ENCODE measurements at regions not wholly inside any gene's neighbourhood (a gene's known extent, or its start where the extent isn't known, plus 50 kb on each side); places are given as distances from the start of the nearest gene placed in this dataset.

DNA sequence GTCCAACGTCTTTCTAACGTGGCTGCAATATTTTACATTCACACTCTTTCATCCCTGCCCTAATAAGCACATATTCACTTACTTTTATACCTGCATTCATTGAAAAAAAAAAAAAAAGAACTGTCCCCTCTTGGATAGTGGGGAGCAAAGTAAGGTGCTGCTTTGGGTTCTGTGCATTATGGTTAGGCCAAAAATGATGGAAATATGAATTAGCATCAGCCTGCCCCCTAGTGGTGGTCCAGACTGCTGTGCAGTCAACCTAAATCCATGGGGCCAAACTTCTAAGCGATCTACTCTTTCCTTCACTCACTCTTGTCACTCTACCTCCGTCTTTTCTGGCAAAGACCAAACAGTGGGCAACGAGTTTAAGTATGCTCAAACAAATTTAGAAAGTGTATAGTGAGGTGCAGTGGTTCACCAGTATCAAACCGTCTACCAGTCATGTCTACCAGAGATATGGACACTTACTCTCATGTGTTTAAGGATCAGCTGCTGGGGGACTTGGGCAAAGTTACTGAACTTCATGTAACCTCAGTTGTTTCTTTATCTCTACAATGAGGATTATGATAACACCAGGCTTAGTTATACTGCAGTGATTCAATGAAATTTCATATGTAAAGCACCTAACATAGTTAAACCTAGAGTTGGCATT is 61.5 kb upstream of the GRM7 start:
- Mint-ChIP-seq H3K4me3 (no peak overlapping the region), H3K36me3 (ENCODE audit: low read depth) (no peaks in the 10 kb centered on the region), H3K27me3 (ENCODE audit: low read depth) (no peaks in the 10 kb centered on the region), H3K4me1 (peaks cover 13% of the 10 kb centered on the region), H3K9me3 (no peaks in the 10 kb centered on the region), H3K27ac (no peak overlapping the region)
- TF ChIP-seq CTCF (IDR thresholded peaks at IDR 0.05; ENCODE audit: unreplicated experiment in 3 of 3), result peak; percentile 50 to 75 (median 67)

- no peaks in the 10 kb centered on the region for H3K27me3 Mint-ChIP-seq (ENCODE audit: low read depth)
- peak overlapping the region in 1 of 3 experiments; percentile 15 for H3K4me3 Mint-ChIP-seq
- peaks cover 23% of the 10 kb centered on the region for H3K4me1 Mint-ChIP-seq
- H3K36me3 Mint-ChIP-seq (ENCODE audit: low read depth), result no peaks in the 10 kb centered on the region
- TF ChIP-seq CTCF (IDR thresholded peaks at IDR 0.05; ENCODE audit: unreplicated experiment in 3 of 3), result no peak
- H3K27ac Mint-ChIP-seq, result peak overlapping the region; percentile 62 to 83 (median 73)
- H3K9me3 Mint-ChIP-seq, result no peaks in the 10 kb centered on the region
Observed at GRCh38 chr3:6803619-6804018, 57.3 kb upstream of the GRM7 start.

- H3K36me3 Mint-ChIP-seq (ENCODE audit: low read depth), result no peaks in the 10 kb centered on the region
- peaks cover 22% of the 10 kb centered on the region for H3K4me1 Mint-ChIP-seq
- H3K27ac Mint-ChIP-seq, result no peak overlapping the region
- TF ChIP-seq CTCF (IDR thresholded peaks at IDR 0.05; ENCODE audit: unreplicated experiment in 3 of 3), result no peak
- no peak overlapping the region for H3K4me3 Mint-ChIP-seq
- no peaks in the 10 kb centered on the region for H3K27me3 Mint-ChIP-seq (ENCODE audit: low read depth)
- H3K9me3 Mint-ChIP-seq, result no peaks in the 10 kb centered on the region
Observed at GRCh38 chr3:6805236-6805635, 55.7 kb upstream of the GRM7 start.

GRCh38 chr3:6806991-6807390 is 53.9 kb upstream of the GRM7 start:
- Mint-ChIP-seq H3K27me3 (ENCODE audit: low read depth) (no peaks in the 10 kb centered on the region), H3K4me1 (peaks cover 14% of the 10 kb centered on the region), H3K9me3 (no peaks in the 10 kb centered on the region), H3K4me3 (no peak overlapping the region), H3K27ac (no peak overlapping the region), H3K36me3 (ENCODE audit: low read depth) (no peaks in the 10 kb centered on the region)
- no peak for TF ChIP-seq CTCF (IDR thresholded peaks at IDR 0.05; ENCODE audit: unreplicated experiment in 3 of 3)

- H3K9me3 Mint-ChIP-seq, result no peaks in the 10 kb centered on the region
- no peaks in the 10 kb centered on the region for H3K27me3 Mint-ChIP-seq (ENCODE audit: low read depth)
- H3K4me3 Mint-ChIP-seq, result no peak overlapping the region
- no peaks in the 10 kb centered on the region for H3K36me3 Mint-ChIP-seq (ENCODE audit: low read depth)
- peak overlapping the region in 2 of 3 experiments; percentile 13 to 45 for H3K27ac Mint-ChIP-seq
- TF ChIP-seq CTCF (IDR thresholded peaks at IDR 0.05; ENCODE audit: unreplicated experiment in 3 of 3), result no peak
- H3K4me1 Mint-ChIP-seq, result peaks cover 14% of the 10 kb centered on the region
Observed at GRCh38 chr3:6807967-6808588, 52.8 kb upstream of the GRM7 start.

DNA sequence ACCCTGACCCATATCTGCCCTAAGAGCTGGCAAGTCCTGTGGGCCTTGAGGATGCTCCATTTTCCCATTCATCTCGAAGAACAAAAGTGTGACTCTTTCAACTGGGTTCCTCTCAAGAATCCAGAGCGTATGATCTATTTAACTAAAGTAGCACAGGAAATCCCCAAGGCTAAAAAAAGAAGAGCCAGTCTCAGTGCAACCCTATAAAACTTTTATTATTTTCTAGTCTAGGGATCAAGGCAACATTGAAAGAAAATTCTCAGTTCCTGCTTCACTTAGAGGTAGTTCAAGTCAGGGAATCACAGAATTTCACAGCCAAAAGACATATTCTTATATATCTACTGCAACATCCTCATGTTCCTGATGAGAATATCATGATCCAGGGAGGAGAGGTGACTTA is 51.6 kb upstream of the GRM7 start:
- TF ChIP-seq CTCF (IDR thresholded peaks at IDR 0.05; ENCODE audit: unreplicated experiment in 3 of 3), result no peak
- Mint-ChIP-seq H3K4me1 (peaks cover 9% of the 10 kb centered on the region), H3K36me3 (ENCODE audit: low read depth) (no peaks in the 10 kb centered on the region), H3K27ac (no peak overlapping the region), H3K9me3 (no peaks in the 10 kb centered on the region), H3K27me3 (ENCODE audit: low read depth) (no peaks in the 10 kb centered on the region), H3K4me3 (no peak overlapping the region)
